ENCODE measurements at regions not wholly inside any gene's neighbourhood (a gene's known extent, or its start where the extent isn't known, plus 50 kb on each side); places are given as distances from the start of the nearest gene placed in this dataset.

GRCh38 chr7:115721293-115722217 lies 309.0 kb downstream of the TFEC start:
- H2BK5ac ChIP-seq (ENCODE audit: low read depth, low read length, poor library complexity, severe bottlenecking), result no peak overlapping the region
- H2BK120ac ChIP-seq (ENCODE audit: low read depth, low read length), result no peak overlapping the region
- WGBS, result over 99% methylated on average over 4 of the region's 5 CpGs
- H3K27me3 ChIP-seq (ENCODE audit: control insufficient read depth in 1 of 2, insufficient read depth in 1 of 2, low read length in 2 of 2), result no peaks in the 10 kb centered on the region
- H2BK12ac ChIP-seq (ENCODE audit: low read length in 2 of 2), result no peak overlapping the region
- no peak overlapping the region for H3K4me2 ChIP-seq (ENCODE audit: low read length, poor library complexity, severe bottlenecking)
- no peaks in the 10 kb centered on the region for H3K9me3 ChIP-seq (ENCODE audit: control insufficient read depth, low read length)
- H2AFZ ChIP-seq (ENCODE audit: low read depth, low read length), result no peak overlapping the region
- H3K9ac ChIP-seq (ENCODE audit: low read length), result no peak overlapping the region
- no peak overlapping the region for H4K91ac ChIP-seq (ENCODE audit: low read length)
- H3K4ac ChIP-seq (ENCODE audit: low read depth in 1 of 2, low read length in 2 of 2), result no peak overlapping the region
- H4K8ac ChIP-seq (ENCODE audit: low read length), result no peak overlapping the region
- no peak overlapping the region for H3K18ac ChIP-seq (ENCODE audit: low read depth in 1 of 2, low read length in 2 of 2)
- no peaks in the 10 kb centered on the region for H3K4me1 ChIP-seq (ENCODE audit: control insufficient read depth, insufficient read depth, low read depth, low read length)
- H3K4me3 ChIP-seq (ENCODE audit: insufficient read depth in 1 of 2, low read depth in 1 of 2, low read length in 2 of 2), result no peak overlapping the region
- no peak overlapping the region for H2AK5ac ChIP-seq (ENCODE audit: low read length, severe bottlenecking)
- H3K79me1 ChIP-seq (replicated peaks; ENCODE audit: low read length, poor library complexity, severe bottlenecking), result no peaks in the 10 kb centered on the region
- H3K14ac ChIP-seq (ENCODE audit: low read length in 2 of 2), result no peak overlapping the region
- no peak for DNase-seq
- H3K27ac ChIP-seq (ENCODE audit: low read length, poor library complexity, severe bottlenecking), result no peak overlapping the region
- H3K36me3 ChIP-seq (ENCODE audit: control insufficient read depth in 1 of 2, insufficient read depth in 2 of 2, low read depth in 1 of 2, low read length in 2 of 2), result no peaks in the 10 kb centered on the region
- H3K23ac ChIP-seq (ENCODE audit: low read length in 2 of 2), result no peak overlapping the region
- H2BK15ac ChIP-seq (ENCODE audit: low read depth, poor library complexity, severe bottlenecking), result no peak overlapping the region

GRCh38 chr7:115719963-115720362 lies 310.6 kb downstream of the TFEC start:
- Histone ChIP-seq H4K8ac (ENCODE audit: low read length) (no peak overlapping the region), H3K4me2 (ENCODE audit: low read length, poor library complexity, severe bottlenecking) (no peak overlapping the region), H3K27me3 (ENCODE audit: control insufficient read depth in 1 of 2, insufficient read depth in 1 of 2, low read length in 2 of 2) (no peaks in the 10 kb centered on the region), H3K9ac (ENCODE audit: low read length) (no peak overlapping the region), H2BK12ac (ENCODE audit: low read length in 2 of 2) (no peak overlapping the region), H3K18ac (ENCODE audit: low read depth in 1 of 2, low read length in 2 of 2) (no peak overlapping the region), H2AK5ac (ENCODE audit: low read length, severe bottlenecking) (no peak overlapping the region), H2BK120ac (ENCODE audit: low read depth, low read length) (no peak overlapping the region), H3K23ac (ENCODE audit: low read length in 2 of 2) (no peak overlapping the region), H3K79me1 (replicated peaks; ENCODE audit: low read length, poor library complexity, severe bottlenecking) (no peaks in the 10 kb centered on the region), H2AFZ (ENCODE audit: low read depth, low read length) (no peak overlapping the region), H2BK15ac (ENCODE audit: low read depth, poor library complexity, severe bottlenecking) (no peak overlapping the region), H3K9me3 (ENCODE audit: control insufficient read depth, low read length) (no peaks in the 10 kb centered on the region), H3K4me3 (ENCODE audit: insufficient read depth in 1 of 2, low read depth in 1 of 2, low read length in 2 of 2) (no peak overlapping the region), H3K4ac (ENCODE audit: low read depth in 1 of 2, low read length in 2 of 2) (no peak overlapping the region), H3K27ac (ENCODE audit: low read length, poor library complexity, severe bottlenecking) (no peak overlapping the region), H4K91ac (ENCODE audit: low read length) (no peak overlapping the region), H3K36me3 (ENCODE audit: control insufficient read depth in 1 of 2, insufficient read depth in 2 of 2, low read depth in 1 of 2, low read length in 2 of 2) (no peaks in the 10 kb centered on the region), H3K4me1 (ENCODE audit: control insufficient read depth, insufficient read depth, low read depth, low read length) (no peaks in the 10 kb centered on the region), H3K14ac (ENCODE audit: low read length in 2 of 2) (no peak overlapping the region), H2BK5ac (ENCODE audit: low read depth, low read length, poor library complexity, severe bottlenecking) (no peak overlapping the region)
- no peak for DNase-seq
- 86% methylated on average over 4 of the region's 5 CpGs for WGBS

GRCh38 chr7:115709664-115710063 lies 320.9 kb downstream of the TFEC start:
- 96% methylated on average over 4 of the region's 6 CpGs for WGBS
- Histone ChIP-seq H3K27ac (ENCODE audit: low read length, poor library complexity, severe bottlenecking) (no peak overlapping the region), H2BK5ac (ENCODE audit: low read depth, low read length, poor library complexity, severe bottlenecking) (no peak overlapping the region), H3K4me3 (ENCODE audit: insufficient read depth in 1 of 2, low read depth in 1 of 2, low read length in 2 of 2) (no peak overlapping the region), H2BK15ac (ENCODE audit: low read depth, poor library complexity, severe bottlenecking) (no peak overlapping the region), H3K4me2 (ENCODE audit: low read length, poor library complexity, severe bottlenecking) (no peak overlapping the region), H2BK12ac (ENCODE audit: low read length in 2 of 2) (no peak overlapping the region), H2AK5ac (ENCODE audit: low read length, severe bottlenecking) (no peak overlapping the region), H4K8ac (ENCODE audit: low read length) (no peak overlapping the region), H3K9me3 (ENCODE audit: control insufficient read depth, low read length) (no peaks in the 10 kb centered on the region), H3K9ac (ENCODE audit: low read length) (no peak overlapping the region), H2BK120ac (ENCODE audit: low read depth, low read length) (no peak overlapping the region), H3K36me3 (ENCODE audit: control insufficient read depth in 1 of 2, insufficient read depth in 2 of 2, low read depth in 1 of 2, low read length in 2 of 2) (no peaks in the 10 kb centered on the region), H3K23ac (ENCODE audit: low read length in 2 of 2) (no peak overlapping the region), H2AFZ (ENCODE audit: low read depth, low read length) (no peak overlapping the region), H3K4me1 (ENCODE audit: control insufficient read depth, insufficient read depth, low read depth, low read length) (no peaks in the 10 kb centered on the region), H3K4ac (ENCODE audit: low read depth in 1 of 2, low read length in 2 of 2) (no peak overlapping the region), H3K27me3 (ENCODE audit: control insufficient read depth in 1 of 2, insufficient read depth in 1 of 2, low read length in 2 of 2) (no peaks in the 10 kb centered on the region), H4K91ac (ENCODE audit: low read length) (no peak overlapping the region), H3K18ac (ENCODE audit: low read depth in 1 of 2, low read length in 2 of 2) (no peak overlapping the region), H3K14ac (ENCODE audit: low read length in 2 of 2) (no peak overlapping the region), H3K79me1 (replicated peaks; ENCODE audit: low read length, poor library complexity, severe bottlenecking) (no peaks in the 10 kb centered on the region)
- DNase-seq, result no peak

GRCh38 chr7:115708013-115708341 lies 322.6 kb downstream of the TFEC start:
- H3K23ac ChIP-seq (ENCODE audit: low read length in 2 of 2), result no peak overlapping the region
- no peaks in the 10 kb centered on the region for H3K36me3 ChIP-seq (ENCODE audit: control insufficient read depth in 1 of 2, insufficient read depth in 2 of 2, low read depth in 1 of 2, low read length in 2 of 2)
- H2AFZ ChIP-seq (ENCODE audit: low read depth, low read length), result no peak overlapping the region

More at GRCh38 chr7:115708013-115708341, 322.6 kb downstream of the TFEC start:
- Histone ChIP-seq H3K14ac (ENCODE audit: low read length in 2 of 2) (no peak overlapping the region), H4K91ac (ENCODE audit: low read length) (no peak overlapping the region), H3K4me1 (ENCODE audit: control insufficient read depth, insufficient read depth, low read depth, low read length) (no peaks in the 10 kb centered on the region), H2AK5ac (ENCODE audit: low read length, severe bottlenecking) (no peak overlapping the region), H3K18ac (ENCODE audit: low read depth in 1 of 2, low read length in 2 of 2) (no peak overlapping the region), H2BK120ac (ENCODE audit: low read depth, low read length) (no peak overlapping the region), H3K79me1 (replicated peaks; ENCODE audit: low read length, poor library complexity, severe bottlenecking) (no peaks in the 10 kb centered on the region), H2BK12ac (ENCODE audit: low read length in 2 of 2) (no peak overlapping the region), H3K4me3 (ENCODE audit: insufficient read depth in 1 of 2, low read depth in 1 of 2, low read length in 2 of 2) (no peak overlapping the region), H3K9me3 (ENCODE audit: control insufficient read depth, low read length) (no peaks in the 10 kb centered on the region), H2BK5ac (ENCODE audit: low read depth, low read length, poor library complexity, severe bottlenecking) (no peak overlapping the region), H2BK15ac (ENCODE audit: low read depth, poor library complexity, severe bottlenecking) (no peak overlapping the region), H3K4ac (ENCODE audit: low read depth in 1 of 2, low read length in 2 of 2) (no peak overlapping the region), H3K9ac (ENCODE audit: low read length) (no peak overlapping the region), H3K4me2 (ENCODE audit: low read length, poor library complexity, severe bottlenecking) (no peak overlapping the region), H3K27me3 (ENCODE audit: control insufficient read depth in 1 of 2, insufficient read depth in 1 of 2, low read length in 2 of 2) (no peaks in the 10 kb centered on the region), H4K8ac (ENCODE audit: low read length) (no peak overlapping the region), H3K27ac (ENCODE audit: low read length, poor library complexity, severe bottlenecking) (no peak overlapping the region)
- no peak for DNase-seq
- WGBS, result 79% methylated on average over 3 of the region's 4 CpGs
